ENCODE measurements at regions not wholly inside any gene's neighbourhood (a gene's known extent, or its start where the extent isn't known, plus 50 kb on each side); places are given as distances from the start of the nearest gene placed in this dataset.

GRCh38 chr20:52624281-52624680, 347.9 kb upstream of the TSHZ2 start:
- TF ChIP-seq RELA (CRISPR knock-in tag; IDR thresholded peaks at IDR 0.05; ENCODE audit: borderline replicate concordance) (no peak), STAT6 (CRISPR knock-in tag; conservative IDR thresholded peaks at IDR 0.05; ENCODE audit: low read depth) (no peak), USF1 (CRISPR knock-in tag; IDR thresholded peaks at IDR 0.05) (no peak), NFYB (CRISPR knock-in tag; conservative IDR thresholded peaks at IDR 0.05; ENCODE audit: low read depth) (no peak), MAX (CRISPR knock-in tag; IDR thresholded peaks at IDR 0.05) (no peak), CTCF (IDR thresholded peaks at IDR 0.05) (no peak), ZMAT4 (CRISPR knock-in tag; IDR thresholded peaks at IDR 0.05) (no peak), CREM (CRISPR knock-in tag; IDR thresholded peaks at IDR 0.05) (no peak), MYBL2 (CRISPR knock-in tag; IDR thresholded peaks at IDR 0.05) (no peak), FOXP4 (CRISPR knock-in tag; IDR thresholded peaks at IDR 0.05) (no peak), USF2 (CRISPR knock-in tag; IDR thresholded peaks at IDR 0.05) (no peak), TEAD4 (CRISPR knock-in tag; IDR thresholded peaks at IDR 0.05) (no peak), ZNF281 (CRISPR knock-in tag; IDR thresholded peaks at IDR 0.05) (no peak)

All from WTC11 (cell line).